WTC11 (cell line): ENCODE measurements at regions not wholly inside any gene's neighbourhood (a gene's known extent, or its start where the extent isn't known, plus 50 kb on each side); places are given as distances from the start of the nearest gene placed in this dataset.

Source experiments
- ATAC-seq: fragments of 200-7000 bp; cut with Tn5 transposase; 2 replicates; pipeline ENCODE4 v1.10.0; 2021; ENCODE audit warnings: mild to moderate bottlenecking, moderate library complexity
- CTCF ChIA-PET: fragments of 300-600 bp; sonication (Branson Sonifier 250); formaldehyde crosslinking; loops from one replicate; lab custom pipeline; 2021; ENCODE audit warnings: antibody characterized with exemption; lab: Charles Lee
- POLR2A ChIA-PET: fragments of 350-600 bp; sonication (Branson Sonifier 250); formaldehyde crosslinking; loops from one replicate; lab custom pipeline; 2021; ENCODE audit warnings: antibody characterized with exemption; lab: Charles Lee
- DNase-seq: peaks from one replicate; pipeline ENCODE4 v3.0.0; 2021; ENCODE audit warnings: low spot score
- H3K27ac Mint-ChIP-seq: 2 replicates; pipeline ENCODE4 v1.8.0; 2021; ENCODE audit warnings: mixed read lengths
- H3K27me3 Mint-ChIP-seq: 2 replicates; pipeline ENCODE4 v1.8.0; 2021; ENCODE audit warnings: low read depth, mild to moderate bottlenecking, moderate library complexity, mixed read lengths
- H3K36me3 Mint-ChIP-seq: 2 replicates; pipeline ENCODE4 v1.8.0; 2021; ENCODE audit warnings: mixed read lengths
- H3K4me1 Mint-ChIP-seq: 2 replicates; pipeline ENCODE4 v1.8.0; 2022; ENCODE audit warnings: mixed read lengths
- H3K4me3 Mint-ChIP-seq: 2 replicates; pipeline ENCODE4 v1.8.0; 2021; ENCODE audit warnings: mild to moderate bottlenecking, moderate library complexity, mixed read lengths
- H3K9me3 Mint-ChIP-seq: 2 replicates; pipeline ENCODE4 v1.8.0; 2021; ENCODE audit warnings: mixed read lengths
- ATF1 ChIP-seq: sonication (generic); formaldehyde crosslinking; IDR thresholded peaks from 2 replicates; pipeline ENCODE4 v1.8.1; 2023; ENCODE audit warnings: mild to moderate bottlenecking, moderate library complexity, missing genetic modification reagents
- CREM ChIP-seq: sonication (generic); formaldehyde crosslinking; IDR thresholded peaks from 2 replicates; pipeline ENCODE4 v1.8.1; 2022; ENCODE audit warnings: mild to moderate bottlenecking, missing genetic modification reagents, moderate library complexity
- FOXJ3 ChIP-seq: sonication (generic); formaldehyde crosslinking; IDR thresholded peaks from 2 replicates; pipeline ENCODE4 v1.9.0; 2021; ENCODE audit warnings: missing genetic modification reagents, mild to moderate bottlenecking, borderline replicate concordance
- GTF2I ChIP-seq: fragments of 250-450 bp; sonication (Bioruptor Pico); conservative IDR thresholded peaks from 2 replicates; pipeline ENCODE4 v1.4.0; 2021; ENCODE audit warnings: mild to moderate bottlenecking
- HMGA2 ChIP-seq: fragments of 250-450 bp; sonication (Bioruptor Pico); IDR thresholded peaks from 2 replicates; pipeline ENCODE4 v1.4.0; 2021; ENCODE audit warnings: mild to moderate bottlenecking, moderate library complexity
- JUN ChIP-seq: sonication (generic); formaldehyde crosslinking; IDR thresholded peaks from 2 replicates; pipeline ENCODE4 v1.8.0; 2023; ENCODE audit warnings: mild to moderate bottlenecking, missing genetic modification reagents
- KAT7 ChIP-seq: sonication (generic); formaldehyde crosslinking; IDR thresholded peaks from 2 replicates; pipeline ENCODE4 v1.8.1; 2023; ENCODE audit warnings: missing genetic modification reagents, mild to moderate bottlenecking, borderline replicate concordance
- MYBL2 ChIP-seq: sonication (generic); formaldehyde crosslinking; IDR thresholded peaks from 2 replicates; pipeline ENCODE4 v1.8.1; 2023; ENCODE audit warnings: mild to moderate bottlenecking, moderate library complexity, missing genetic modification reagents
- NFYB ChIP-seq: sonication (generic); formaldehyde crosslinking; conservative IDR thresholded peaks from 2 replicates; pipeline ENCODE4 v1.8.0; 2022; ENCODE audit warnings: low read depth, missing genetic modification reagents
- OVOL2 ChIP-seq: fragments of 250-450 bp; sonication (Bioruptor Pico); IDR thresholded peaks from 2 replicates; pipeline ENCODE4 v1.9.0; 2021; ENCODE audit warnings: mild to moderate bottlenecking, borderline replicate concordance
- SMAD3 ChIP-seq: sonication (generic); formaldehyde crosslinking; IDR thresholded peaks from 2 replicates; pipeline ENCODE4 v1.8.0; 2022; ENCODE audit warnings: missing genetic modification reagents, mild to moderate bottlenecking, borderline replicate concordance
- TCF7 ChIP-seq: sonication (generic); formaldehyde crosslinking; IDR thresholded peaks from 2 replicates; pipeline ENCODE4 v1.8.0; 2022; ENCODE audit warnings: mild to moderate bottlenecking, low read depth, missing genetic modification reagents, moderate library complexity
- ZNF232 ChIP-seq: sonication (generic); formaldehyde crosslinking; IDR thresholded peaks from 2 replicates; pipeline ENCODE4 v1.8.0; 2022; ENCODE audit warnings: mild to moderate bottlenecking, missing genetic modification reagents
- ZNF396 ChIP-seq: fragments of 250-450 bp; sonication (Bioruptor Pico); IDR thresholded peaks from 2 replicates; pipeline ENCODE4 v1.8.0; 2021; ENCODE audit warnings: mild to moderate bottlenecking, moderate library complexity, borderline replicate concordance
- ZNF671 ChIP-seq: fragments of 250-450 bp; sonication (Bioruptor Pico); IDR thresholded peaks from 2 replicates; pipeline ENCODE4 v1.8.0; 2021; ENCODE audit warnings: mild to moderate bottlenecking
- TF ChIP-seq, protein P1 (sequence below): sonication (generic); formaldehyde crosslinking; IDR thresholded peaks from 2 replicates; pipeline ENCODE4 v1.8.1; 2022; ENCODE audit warnings: mild to moderate bottlenecking, moderate library complexity, missing genetic modification reagents
- TF ChIP-seq, protein P2 (sequence below): sonication (generic); formaldehyde crosslinking; IDR thresholded peaks from 2 replicates; pipeline ENCODE4 v1.8.0; 2022; ENCODE audit warnings: mild to moderate bottlenecking, missing genetic modification reagents
- TF ChIP-seq, protein P3 (sequence below): sonication (generic); formaldehyde crosslinking; IDR thresholded peaks from 2 replicates; pipeline ENCODE4 v1.8.0; 2022; ENCODE audit warnings: mild to moderate bottlenecking, missing genetic modification reagents
- TF ChIP-seq, protein P4 (sequence below): sonication (generic); formaldehyde crosslinking; IDR thresholded peaks from 2 replicates; pipeline ENCODE4 v1.8.1; 2023; ENCODE audit warnings: mild to moderate bottlenecking, moderate library complexity, missing genetic modification reagents
- TF ChIP-seq, protein P5 (sequence below): sonication (generic); formaldehyde crosslinking; IDR thresholded peaks from 2 replicates; pipeline ENCODE4 v1.8.1; 2022; ENCODE audit warnings: low read depth, missing genetic modification reagents, borderline replicate concordance

DNA sequence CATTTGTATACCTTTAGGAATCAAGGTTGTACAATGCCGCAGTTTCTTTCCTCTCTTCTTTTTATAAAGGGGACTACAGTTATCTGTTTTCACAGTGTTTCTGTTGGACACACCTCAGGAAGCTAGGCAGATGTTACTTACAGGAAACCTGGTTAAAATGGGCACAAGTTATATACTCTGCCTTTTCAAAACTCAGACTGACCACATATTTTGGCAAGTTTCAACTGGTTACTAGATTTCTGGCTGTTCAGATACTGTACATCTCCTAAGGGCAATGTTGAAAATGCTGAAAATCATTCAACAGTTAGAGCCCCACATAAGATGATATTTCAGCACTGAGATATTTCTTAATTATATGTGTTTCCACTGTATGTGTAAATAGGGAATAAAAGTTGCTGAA is 92.5 kb upstream of the SLC35B3 start (continued):
- TF ChIP-seq CREM (CRISPR knock-in tag) (no peak), JUN (CRISPR knock-in tag) (no peak), FOXJ3 (no peak), HMGA2 (CRISPR knock-in tag) (no peak), ZNF671 (no peak), ZNF396 (CRISPR knock-in tag) (no peak), ZNF232 (CRISPR knock-in tag) (no peak)

DNA sequence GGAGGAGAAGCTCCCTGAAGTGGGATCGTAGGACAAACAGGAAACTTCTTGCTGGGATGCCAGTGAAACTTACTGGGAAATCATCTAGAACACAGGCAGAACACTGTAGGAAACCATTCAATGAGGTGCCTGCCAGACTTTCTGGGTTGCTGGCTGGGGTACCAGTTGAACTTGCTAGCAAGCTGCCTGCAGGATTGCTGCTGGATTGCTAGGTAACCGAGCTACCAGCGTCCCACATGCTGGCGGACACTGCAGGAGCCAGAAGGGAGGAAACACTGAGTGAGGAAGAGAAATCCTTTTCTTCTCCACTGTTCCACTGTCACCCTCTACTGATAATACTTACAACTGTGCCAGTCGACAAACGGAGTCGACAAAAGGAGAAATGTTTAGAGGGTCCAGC is 91.3 kb upstream of the SLC35B3 start:
- Mint-ChIP-seq H3K36me3 (no peaks in the 10 kb centered on the region), H3K27me3 (no peaks in the 10 kb centered on the region), H3K4me1 (peaks cover 4% of the 10 kb centered on the region; the same call in 1 of the 2 replicates), H3K27ac (no peak overlapping the region), H3K9me3 (peaks cover 12% of the 10 kb centered on the region), H3K4me3 (no peak overlapping the region)
- CTCF ChIA-PET: interaction anchor here (0.7 to 1.4 kb wide), 3 partner anchors 24 to 395 kb away, joined by 3 to 5 read pairs (median 4); no protein-coding TSS in a partner anchor
- peak; percentile 18 for DNase-seq
- TF ChIP-seq FOXJ3 (no peak), GTF2I (CRISPR knock-in tag) (no peak), TCF7 (CRISPR knock-in tag) (no peak), SMAD3 (CRISPR knock-in tag) (no peak), MYBL2 (no peak), ATF1 (no peak), HMGA2 (CRISPR knock-in tag) (no peak), NFYB (CRISPR knock-in tag) (no peak), OVOL2 (CRISPR knock-in tag) (no peak)
- TF ChIP-seq, protein P1, sequence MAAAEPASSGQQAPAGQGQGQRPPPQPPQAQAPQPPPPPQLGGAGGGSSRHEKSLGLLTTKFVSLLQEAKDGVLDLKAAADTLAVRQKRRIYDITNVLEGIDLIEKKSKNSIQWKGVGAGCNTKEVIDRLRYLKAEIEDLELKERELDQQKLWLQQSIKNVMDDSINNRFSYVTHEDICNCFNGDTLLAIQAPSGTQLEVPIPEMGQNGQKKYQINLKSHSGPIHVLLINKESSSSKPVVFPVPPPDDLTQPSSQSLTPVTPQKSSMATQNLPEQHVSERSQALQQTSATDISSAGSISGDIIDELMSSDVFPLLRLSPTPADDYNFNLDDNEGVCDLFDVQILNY: no peak
- TF ChIP-seq, protein P2, sequence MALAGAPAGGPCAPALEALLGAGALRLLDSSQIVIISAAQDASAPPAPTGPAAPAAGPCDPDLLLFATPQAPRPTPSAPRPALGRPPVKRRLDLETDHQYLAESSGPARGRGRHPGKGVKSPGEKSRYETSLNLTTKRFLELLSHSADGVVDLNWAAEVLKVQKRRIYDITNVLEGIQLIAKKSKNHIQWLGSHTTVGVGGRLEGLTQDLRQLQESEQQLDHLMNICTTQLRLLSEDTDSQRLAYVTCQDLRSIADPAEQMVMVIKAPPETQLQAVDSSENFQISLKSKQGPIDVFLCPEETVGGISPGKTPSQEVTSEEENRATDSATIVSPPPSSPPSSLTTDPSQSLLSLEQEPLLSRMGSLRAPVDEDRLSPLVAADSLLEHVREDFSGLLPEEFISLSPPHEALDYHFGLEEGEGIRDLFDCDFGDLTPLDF (CRISPR knock-in tag): no peak
- TF ChIP-seq, protein P3, sequence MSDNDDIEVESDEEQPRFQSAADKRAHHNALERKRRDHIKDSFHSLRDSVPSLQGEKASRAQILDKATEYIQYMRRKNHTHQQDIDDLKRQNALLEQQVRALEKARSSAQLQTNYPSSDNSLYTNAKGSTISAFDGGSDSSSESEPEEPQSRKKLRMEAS: no peak
- TF ChIP-seq, protein P4, sequence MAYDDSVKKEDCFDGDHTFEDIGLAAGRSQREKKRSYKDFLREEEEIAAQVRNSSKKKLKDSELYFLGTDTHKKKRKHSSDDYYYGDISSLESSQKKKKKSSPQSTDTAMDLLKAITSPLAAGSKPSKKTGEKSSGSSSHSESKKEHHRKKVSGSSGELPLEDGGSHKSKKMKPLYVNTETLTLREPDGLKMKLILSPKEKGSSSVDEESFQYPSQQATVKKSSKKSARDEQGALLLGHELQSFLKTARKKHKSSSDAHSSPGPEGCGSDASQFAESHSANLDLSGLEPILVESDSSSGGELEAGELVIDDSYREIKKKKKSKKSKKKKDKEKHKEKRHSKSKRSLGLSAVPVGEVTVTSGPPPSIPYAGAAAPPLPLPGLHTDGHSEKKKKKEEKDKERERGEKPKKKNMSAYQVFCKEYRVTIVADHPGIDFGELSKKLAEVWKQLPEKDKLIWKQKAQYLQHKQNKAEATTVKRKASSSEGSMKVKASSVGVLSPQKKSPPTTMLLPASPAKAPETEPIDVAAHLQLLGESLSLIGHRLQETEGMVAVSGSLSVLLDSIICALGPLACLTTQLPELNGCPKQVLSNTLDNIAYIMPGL (CRISPR knock-in tag): no peak
- TF ChIP-seq, protein P5, sequence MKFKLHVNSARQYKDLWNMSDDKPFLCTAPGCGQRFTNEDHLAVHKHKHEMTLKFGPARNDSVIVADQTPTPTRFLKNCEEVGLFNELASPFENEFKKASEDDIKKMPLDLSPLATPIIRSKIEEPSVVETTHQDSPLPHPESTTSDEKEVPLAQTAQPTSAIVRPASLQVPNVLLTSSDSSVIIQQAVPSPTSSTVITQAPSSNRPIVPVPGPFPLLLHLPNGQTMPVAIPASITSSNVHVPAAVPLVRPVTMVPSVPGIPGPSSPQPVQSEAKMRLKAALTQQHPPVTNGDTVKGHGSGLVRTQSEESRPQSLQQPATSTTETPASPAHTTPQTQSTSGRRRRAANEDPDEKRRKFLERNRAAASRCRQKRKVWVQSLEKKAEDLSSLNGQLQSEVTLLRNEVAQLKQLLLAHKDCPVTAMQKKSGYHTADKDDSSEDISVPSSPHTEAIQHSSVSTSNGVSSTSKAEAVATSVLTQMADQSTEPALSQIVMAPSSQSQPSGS: no peak
- POLR2A ChIA-PET: no interaction called here
- peak; percentile 68 for ATAC-seq

DNA sequence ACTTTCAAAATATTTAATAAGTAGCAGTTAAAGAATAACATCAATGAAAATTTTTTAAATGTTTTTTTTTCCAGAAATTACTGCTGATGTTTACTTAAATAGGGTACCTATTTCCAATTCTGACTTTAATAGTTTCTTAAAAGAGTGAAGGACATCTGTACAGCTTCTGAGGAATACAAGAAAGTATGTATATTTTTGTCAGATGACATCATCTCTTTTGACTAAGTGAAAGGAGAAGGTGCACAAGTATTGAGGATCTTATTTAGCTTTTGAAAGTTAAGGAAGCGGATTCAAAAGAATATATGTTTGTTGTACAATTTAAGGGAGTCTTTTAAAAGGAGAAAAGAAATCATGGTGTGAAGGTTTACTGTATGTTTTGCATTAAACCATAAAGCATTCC is 90.0 kb upstream of the SLC35B3 start:
- CTCF ChIA-PET: interaction anchor here (1.4 kb wide), 1 partner anchor 44 kb away, joined by 4 read pairs; no protein-coding TSS in a partner anchor
- no peaks in the 10 kb centered on the region for H3K36me3 Mint-ChIP-seq
- H3K27ac Mint-ChIP-seq: no peak overlapping the region
- TF ChIP-seq KAT7 (CRISPR knock-in tag): no peak
- TF ChIP-seq, all 79 proteins: peak for 0
- H3K9me3 Mint-ChIP-seq: peaks cover 18% of the 10 kb centered on the region
- no peak overlapping the region for H3K4me3 Mint-ChIP-seq
- ATAC-seq: no peak
- DNase-seq: no peak
- H3K4me1 Mint-ChIP-seq: peaks cover 4% of the 10 kb centered on the region; the same call in 1 of the 2 replicates
- POLR2A ChIA-PET: interaction anchor here (0.6 kb wide), 1 partner anchor 1855 kb away, joined by 8 read pairs; no protein-coding TSS in a partner anchor
- no peaks in the 10 kb centered on the region for H3K27me3 Mint-ChIP-seq
